ENCODE measurements at regions not wholly inside any gene's neighbourhood (a gene's known extent, or its start where the extent isn't known, plus 50 kb on each side); places are given as distances from the start of the nearest gene placed in this dataset.

DNA sequence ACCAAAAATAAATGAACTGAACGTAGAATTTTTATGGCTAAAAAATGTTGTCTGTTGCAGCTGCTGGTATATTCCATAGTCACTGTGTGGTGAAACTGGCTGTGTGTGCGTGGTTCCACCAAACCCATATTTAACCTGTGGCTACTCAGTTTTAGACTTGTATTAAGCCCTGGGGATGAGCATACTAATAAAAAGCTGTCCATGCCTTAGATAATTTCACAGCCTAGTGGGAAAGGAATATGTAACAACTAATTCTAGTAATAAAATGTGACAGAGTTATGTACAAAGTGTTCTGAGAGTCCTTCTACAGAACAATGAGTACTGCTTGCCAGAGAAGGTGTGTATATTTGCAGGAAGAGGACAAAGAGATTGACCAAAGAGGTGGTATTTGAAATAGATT is 125.5 kb downstream of the TMTC3 start:
- FAIRE-seq = no peak
- no peak overlapping the region for H3K4me3 ChIP-seq (ENCODE audit: low read depth, low read length)
- no peak for DNase-seq (ENCODE audit: low read depth)
- H3K36me3 ChIP-seq (ENCODE audit: control insufficient read depth, insufficient read depth, low read length) = no peaks in the 10 kb centered on the region
- TF ChIP-seq, protein P1, sequence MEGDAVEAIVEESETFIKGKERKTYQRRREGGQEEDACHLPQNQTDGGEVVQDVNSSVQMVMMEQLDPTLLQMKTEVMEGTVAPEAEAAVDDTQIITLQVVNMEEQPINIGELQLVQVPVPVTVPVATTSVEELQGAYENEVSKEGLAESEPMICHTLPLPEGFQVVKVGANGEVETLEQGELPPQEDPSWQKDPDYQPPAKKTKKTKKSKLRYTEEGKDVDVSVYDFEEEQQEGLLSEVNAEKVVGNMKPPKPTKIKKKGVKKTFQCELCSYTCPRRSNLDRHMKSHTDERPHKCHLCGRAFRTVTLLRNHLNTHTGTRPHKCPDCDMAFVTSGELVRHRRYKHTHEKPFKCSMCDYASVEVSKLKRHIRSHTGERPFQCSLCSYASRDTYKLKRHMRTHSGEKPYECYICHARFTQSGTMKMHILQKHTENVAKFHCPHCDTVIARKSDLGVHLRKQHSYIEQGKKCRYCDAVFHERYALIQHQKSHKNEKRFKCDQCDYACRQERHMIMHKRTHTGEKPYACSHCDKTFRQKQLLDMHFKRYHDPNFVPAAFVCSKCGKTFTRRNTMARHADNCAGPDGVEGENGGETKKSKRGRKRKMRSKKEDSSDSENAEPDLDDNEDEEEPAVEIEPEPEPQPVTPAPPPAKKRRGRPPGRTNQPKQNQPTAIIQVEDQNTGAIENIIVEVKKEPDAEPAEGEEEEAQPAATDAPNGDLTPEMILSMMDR (IDR thresholded peaks at IDR 0.05; ENCODE audit: insufficient read depth, low read length, severe bottlenecking) = no peak
- H3K27me3 ChIP-seq (ENCODE audit: control insufficient read depth, insufficient read depth, low read length) = no peaks in the 10 kb centered on the region

GRCh38 chr12:88272456-88272855 is 130.3 kb downstream of the TMTC3 start:
- TF ChIP-seq, protein P1 (IDR thresholded peaks at IDR 0.05; ENCODE audit: insufficient read depth, low read length, severe bottlenecking) = no peak
- FAIRE-seq (no peak), DNase-seq (ENCODE audit: low read depth) (no peak)
- H3K27me3 ChIP-seq (ENCODE audit: control insufficient read depth, insufficient read depth, low read length) = no peaks in the 10 kb centered on the region
- no peak overlapping the region for H3K4me3 ChIP-seq (ENCODE audit: low read depth, low read length)
- no peaks in the 10 kb centered on the region for H3K36me3 ChIP-seq (ENCODE audit: control insufficient read depth, insufficient read depth, low read length)

DNA sequence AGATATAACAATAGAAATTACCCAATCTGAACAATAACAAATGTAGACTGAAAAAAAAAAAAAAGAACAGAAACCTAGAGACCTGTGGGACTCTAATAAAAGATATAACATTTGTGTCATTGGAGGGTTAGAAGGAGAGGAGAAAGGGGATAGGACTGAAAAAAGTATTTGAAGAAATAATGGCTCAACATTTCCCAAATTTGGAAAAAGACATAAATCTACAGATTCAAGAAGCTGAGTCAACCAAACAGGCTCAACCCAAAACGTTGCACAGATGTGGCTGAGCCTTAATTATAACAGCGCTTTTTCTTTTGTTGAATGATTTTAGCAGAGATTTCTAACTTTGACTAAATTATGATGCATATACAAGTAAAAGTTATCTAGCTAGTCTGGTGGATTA is 131.3 kb downstream of the TMTC3 start:
- TF ChIP-seq, protein P1 (IDR thresholded peaks at IDR 0.05; ENCODE audit: insufficient read depth, low read length, severe bottlenecking) = no peak
- H3K36me3 ChIP-seq (ENCODE audit: control insufficient read depth, insufficient read depth, low read length) = no peaks in the 10 kb centered on the region
- no peaks in the 10 kb centered on the region for H3K27me3 ChIP-seq (ENCODE audit: control insufficient read depth, insufficient read depth, low read length)
- FAIRE-seq (no peak), DNase-seq (ENCODE audit: low read depth) (no peak)
- H3K4me3 ChIP-seq (ENCODE audit: low read depth, low read length) = no peak overlapping the region

DNA sequence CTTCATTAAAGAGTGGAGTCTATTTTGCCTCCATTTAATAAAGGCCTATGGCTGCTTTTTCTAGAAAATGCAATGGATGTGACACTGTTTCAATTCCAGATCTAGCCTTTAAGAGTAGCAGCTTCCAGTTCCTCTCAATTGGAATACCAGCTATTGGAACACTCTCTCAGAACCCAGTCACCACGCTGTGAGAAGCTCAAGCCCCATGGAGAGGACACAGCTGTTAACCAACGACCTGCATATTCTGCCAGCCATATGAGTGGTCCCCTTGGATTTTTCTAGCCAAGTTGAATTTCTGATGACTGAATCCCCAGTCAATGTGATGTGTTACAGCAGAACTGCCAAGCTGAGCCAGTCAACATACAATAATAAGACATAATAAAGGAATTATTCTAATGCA is 131.8 kb downstream of the TMTC3 start:
- H3K36me3 ChIP-seq (ENCODE audit: control insufficient read depth, insufficient read depth, low read length) = no peaks in the 10 kb centered on the region
- no peak overlapping the region for H3K4me3 ChIP-seq (ENCODE audit: low read depth, low read length)
- DNase-seq (ENCODE audit: low read depth) = no peak
- H3K27me3 ChIP-seq (ENCODE audit: control insufficient read depth, insufficient read depth, low read length) = no peaks in the 10 kb centered on the region
- TF ChIP-seq, protein P1 (IDR thresholded peaks at IDR 0.05; ENCODE audit: insufficient read depth, low read length, severe bottlenecking) = no peak
- FAIRE-seq = no peak

DNA sequence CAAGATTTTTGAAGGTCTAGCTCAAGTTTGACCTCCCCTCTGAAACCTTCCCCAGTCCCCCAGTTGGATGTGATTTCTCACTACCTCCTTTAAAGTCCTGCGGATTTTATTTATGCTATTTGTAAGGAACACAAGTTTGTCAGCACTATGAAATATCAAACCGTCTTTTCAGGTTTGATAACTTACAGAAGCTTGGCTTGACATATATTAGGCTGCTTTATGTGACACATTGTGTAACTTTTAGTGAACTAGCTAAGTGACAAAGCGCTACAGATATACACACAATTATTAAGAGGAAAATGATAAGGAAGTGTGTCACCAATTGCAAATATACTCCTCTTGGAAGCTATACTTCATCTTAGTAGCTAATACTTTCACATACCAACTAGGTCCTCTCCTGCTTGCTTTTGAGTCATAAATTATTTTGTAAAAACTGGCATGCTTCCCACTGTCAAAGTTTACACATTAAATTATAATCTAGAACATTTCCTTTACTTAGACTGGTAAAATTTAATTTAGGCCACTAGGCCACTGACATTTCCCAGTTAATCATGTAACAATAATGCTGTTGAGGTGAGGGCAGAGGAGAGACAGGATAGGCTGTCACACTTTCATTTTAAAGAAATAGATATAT is 149.5 kb downstream of the TMTC3 start:
- FAIRE-seq (no peak), DNase-seq (ENCODE audit: low read depth) (peak; percentile 40)
- Histone ChIP-seq H3K27me3 (ENCODE audit: control insufficient read depth, insufficient read depth, low read length) (no peaks in the 10 kb centered on the region), H3K4me3 (ENCODE audit: low read depth, low read length) (no peak overlapping the region), H3K36me3 (ENCODE audit: control insufficient read depth, insufficient read depth, low read length) (no peaks in the 10 kb centered on the region)
- TF ChIP-seq, protein P1 (IDR thresholded peaks at IDR 0.05; ENCODE audit: insufficient read depth, low read length, severe bottlenecking) = no peak

Measured in bronchial epithelial cell (primary cell).